Bronchial epithelial cell (primary cell): ENCODE measurements at regions not wholly inside any gene's neighbourhood (a gene's known extent, or its start where the extent isn't known, plus 50 kb on each side); places are given as distances from the start of the nearest gene placed in this dataset.
A peak's percentile ranks its signal among the peaks of the same experiment; 100 is the strongest.

ENCODE experiments used
- DNase-seq: peaks from one replicate; pipeline ENCODE4 v3.0.0-alpha.2; 2010; ENCODE audit warnings: low read depth
- FAIRE-seq: peaks from 2 replicates; lab custom pipeline; 2011; peaks lifted over from hg19 to GRCh38; lab: Jason Lieb, UNC
- H3K27me3 ChIP-seq: 2 replicates; pipeline ENCODE4 v1.5.1; 2011; ENCODE audit warnings: low read length; ENCODE audit not compliant: control insufficient read depth, insufficient read depth
- H3K36me3 ChIP-seq: 2 replicates; pipeline ENCODE4 v1.5.1; 2011; ENCODE audit warnings: low read length; ENCODE audit not compliant: control insufficient read depth, insufficient read depth
- H3K4me3 ChIP-seq: 2 replicates; pipeline ENCODE4 v1.5.1; 2011; ENCODE audit warnings: mild to moderate bottlenecking, low read depth, low read length, control low read depth
- CTCF ChIP-seq: IDR thresholded peaks from 2 replicates; pipeline ENCODE4 v1.5.1; 2011; ENCODE audit warnings: mild to moderate bottlenecking, moderate library complexity, low read length, control low read depth, inconsistent platforms; ENCODE audit not compliant: insufficient read depth, severe bottlenecking

- TF ChIP-seq CTCF: no peak
- Histone ChIP-seq H3K4me3 (no peak overlapping the region), H3K27me3 (no peaks in the 10 kb centered on the region), H3K36me3 (no peaks in the 10 kb centered on the region)
- no peak for DNase-seq
- FAIRE-seq: no peak
Observed at GRCh38 chr13:26476782-26477142, 80.7 kb upstream of the WASF3 start.

GRCh38 chr13:26477681-26478080 is 79.8 kb upstream of the WASF3 start:
- DNase-seq: no peak
- FAIRE-seq: no peak
- TF ChIP-seq CTCF: no peak
- no peaks in the 10 kb centered on the region for H3K27me3 ChIP-seq
- H3K4me3 ChIP-seq: no peak overlapping the region
- H3K36me3 ChIP-seq: no peaks in the 10 kb centered on the region

GRCh38 chr13:26480246-26480855 is 77.1 kb upstream of the WASF3 start:
- H3K36me3 ChIP-seq: no peaks in the 10 kb centered on the region
- FAIRE-seq (peak; percentile 58), DNase-seq (peak; percentile 57)
- no peaks in the 10 kb centered on the region for H3K27me3 ChIP-seq
- TF ChIP-seq CTCF: no peak
- H3K4me3 ChIP-seq: no peak overlapping the region

- peak; percentile 65 for DNase-seq
- TF ChIP-seq CTCF: peak; percentile 88
- Histone ChIP-seq H3K36me3 (no peaks in the 10 kb centered on the region), H3K27me3 (no peaks in the 10 kb centered on the region), H3K4me3 (no peak overlapping the region)
- FAIRE-seq: no peak
Observed at GRCh38 chr13:26482451-26483197, 74.9 kb upstream of the WASF3 start.

GRCh38 chr13:26483546-26483945 is 73.9 kb upstream of the WASF3 start:
- no peak for FAIRE-seq
- DNase-seq: no peak
- TF ChIP-seq CTCF: no peak
- Histone ChIP-seq H3K4me3 (no peak overlapping the region), H3K36me3 (no peaks in the 10 kb centered on the region), H3K27me3 (no peaks in the 10 kb centered on the region)
